ENCODE measurements at regions not wholly inside any gene's neighbourhood (a gene's known extent, or its start where the extent isn't known, plus 50 kb on each side); places are given as distances from the start of the nearest gene placed in this dataset.
A peak's percentile ranks its signal among the peaks of the same experiment; 100 is the strongest.

DNA sequence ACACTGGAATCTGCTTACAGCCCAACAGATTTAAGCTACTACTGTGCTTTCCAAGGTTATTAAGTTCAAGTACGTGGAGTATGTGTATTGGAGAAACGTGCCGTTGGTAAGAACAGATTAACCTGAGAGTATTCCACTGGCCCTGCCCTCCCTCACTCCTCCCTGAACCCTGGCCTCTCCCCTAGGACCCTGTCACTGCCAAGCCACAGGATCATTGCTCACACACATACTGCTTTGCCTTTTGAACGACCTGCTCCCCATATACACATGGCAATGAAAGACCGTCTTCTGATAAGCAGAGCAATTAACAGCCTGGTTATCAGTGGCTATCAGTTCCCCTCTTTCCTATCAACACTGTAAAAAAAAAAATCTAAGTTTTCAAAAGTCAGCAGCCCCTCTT, 458.9 kb upstream of the DYNLRB2 start:
- DNase-seq = no peak

- no peak for DNase-seq
Measured at GRCh38 chr16:80080287-80080851, 460.4 kb upstream of the DYNLRB2 start.

GRCh38 chr16:80079072-80079471, 461.7 kb upstream of the DYNLRB2 start:
- no peak for DNase-seq

DNA sequence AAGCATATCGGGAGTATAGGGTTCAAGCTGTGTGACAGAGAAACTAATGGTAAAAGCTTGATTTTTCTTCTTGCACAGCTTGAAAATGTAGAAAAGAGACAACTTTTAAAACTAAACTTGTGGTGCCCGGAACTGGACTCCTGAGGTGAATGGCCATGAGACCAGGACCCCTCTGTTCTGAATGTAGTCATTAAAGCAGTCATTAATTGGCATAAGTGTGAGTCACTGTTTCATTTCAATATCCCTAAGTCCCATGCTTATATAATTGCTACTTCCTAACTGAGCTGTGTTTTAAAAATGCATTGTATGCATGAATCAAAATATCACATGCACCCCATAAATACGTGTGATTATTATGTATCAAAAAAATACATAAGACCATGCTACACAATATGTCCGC, 463.1 kb upstream of the DYNLRB2 start:
- DNase-seq = no peak

GRCh38 chr16:80074329-80074728, 466.5 kb upstream of the DYNLRB2 start:
- DNase-seq = no peak

DNA sequence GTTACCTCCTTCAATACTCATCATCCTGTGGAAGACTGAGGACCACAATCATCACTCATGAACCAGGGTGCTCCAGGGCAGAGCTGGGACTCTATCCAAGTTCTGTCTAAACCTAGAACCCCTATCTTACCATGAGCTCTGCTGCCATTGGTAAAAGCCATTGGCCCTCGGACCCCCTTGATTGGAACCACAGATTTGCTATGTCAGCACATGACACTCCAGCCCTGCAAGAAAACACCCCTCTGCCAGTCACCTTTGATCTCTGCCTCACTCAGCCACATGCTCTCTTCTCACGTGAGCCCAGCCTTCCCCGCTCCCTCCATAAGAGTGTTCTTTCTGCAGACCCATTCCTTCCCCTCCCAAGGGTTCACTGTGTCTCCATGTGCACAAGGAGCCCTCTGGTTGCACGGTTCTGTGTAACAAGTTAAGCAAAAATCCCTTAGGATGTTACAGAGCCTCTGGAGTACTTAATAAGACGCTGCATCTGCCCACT, 468.8 kb upstream of the DYNLRB2 start:
- DNase-seq = no peak

DNA sequence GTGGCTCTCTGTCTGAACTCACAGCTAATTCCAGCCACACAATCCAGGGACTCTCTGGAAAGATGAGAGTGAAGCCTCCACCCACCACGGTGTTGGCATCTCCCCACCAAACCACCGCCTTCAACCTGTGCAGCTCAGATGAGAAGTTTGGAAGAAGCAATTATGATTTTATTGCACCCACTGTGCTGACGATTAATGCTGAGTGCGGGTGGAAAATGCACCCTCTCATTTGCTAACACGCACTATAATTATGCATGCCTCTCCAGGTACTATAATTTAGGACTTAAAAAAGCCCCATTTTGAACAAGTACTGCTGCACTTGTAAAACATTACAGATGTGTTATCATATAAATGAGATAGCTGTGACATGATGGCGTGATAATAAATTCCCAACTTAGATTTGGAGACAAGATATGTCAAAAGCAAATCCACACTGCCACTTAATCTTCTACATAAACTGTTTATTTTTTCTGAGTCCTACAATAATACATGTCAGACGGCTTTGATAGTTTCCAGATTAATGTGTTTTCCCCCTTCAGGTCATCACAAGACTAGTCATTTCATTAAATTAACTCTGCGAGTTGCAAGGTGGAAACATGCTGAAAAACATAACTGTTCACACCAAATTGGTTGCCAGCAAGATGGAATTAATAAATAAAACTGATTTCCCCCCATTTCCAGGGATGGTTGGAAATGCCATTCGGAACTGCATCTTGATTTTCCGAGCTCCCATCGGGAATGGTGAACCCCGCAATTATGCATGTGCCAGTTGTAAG, 466.5 kb upstream of the MAF start:
- no peak for DNase-seq

- no peak for DNase-seq
Measured at GRCh38 chr16:80065541-80065940, 465.0 kb upstream of the MAF start.

GRCh38 chr16:80063713-80064069, 463.2 kb upstream of the MAF start:
- no peak for DNase-seq

DNA sequence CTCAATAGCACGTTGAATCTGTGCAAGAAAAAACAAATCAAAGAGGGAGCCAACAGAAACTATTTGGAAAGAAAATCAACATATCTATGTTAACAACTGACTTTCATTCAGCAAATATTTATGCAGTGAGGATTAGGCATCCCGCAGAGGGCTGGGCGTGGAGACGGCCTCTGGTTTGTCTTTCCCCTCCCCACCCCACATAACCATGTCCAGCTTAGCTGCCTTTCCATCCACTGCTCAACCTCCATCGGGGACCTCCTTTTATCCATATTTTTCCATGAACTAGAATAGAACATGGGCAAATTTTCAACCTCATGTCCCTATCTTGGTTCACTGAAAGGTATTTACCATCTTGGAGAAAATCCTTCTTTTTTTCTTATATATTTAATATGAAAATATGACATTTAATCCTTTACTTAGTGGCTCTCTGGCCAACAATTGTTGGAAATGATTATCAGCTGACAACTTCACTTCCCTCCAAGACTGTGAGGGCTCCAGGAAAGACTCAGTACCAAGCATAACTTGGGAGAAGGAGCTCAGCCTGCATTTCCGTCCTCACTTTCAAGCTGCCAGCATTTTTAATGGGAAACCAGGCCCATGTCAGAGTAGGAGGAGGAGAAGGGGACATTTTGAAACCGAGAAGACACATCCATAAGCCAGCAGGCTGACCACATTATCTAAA, 462.6 kb upstream of the MAF start:
- peak in 1 of 2 donors; percentile 24 for DNase-seq

DNA sequence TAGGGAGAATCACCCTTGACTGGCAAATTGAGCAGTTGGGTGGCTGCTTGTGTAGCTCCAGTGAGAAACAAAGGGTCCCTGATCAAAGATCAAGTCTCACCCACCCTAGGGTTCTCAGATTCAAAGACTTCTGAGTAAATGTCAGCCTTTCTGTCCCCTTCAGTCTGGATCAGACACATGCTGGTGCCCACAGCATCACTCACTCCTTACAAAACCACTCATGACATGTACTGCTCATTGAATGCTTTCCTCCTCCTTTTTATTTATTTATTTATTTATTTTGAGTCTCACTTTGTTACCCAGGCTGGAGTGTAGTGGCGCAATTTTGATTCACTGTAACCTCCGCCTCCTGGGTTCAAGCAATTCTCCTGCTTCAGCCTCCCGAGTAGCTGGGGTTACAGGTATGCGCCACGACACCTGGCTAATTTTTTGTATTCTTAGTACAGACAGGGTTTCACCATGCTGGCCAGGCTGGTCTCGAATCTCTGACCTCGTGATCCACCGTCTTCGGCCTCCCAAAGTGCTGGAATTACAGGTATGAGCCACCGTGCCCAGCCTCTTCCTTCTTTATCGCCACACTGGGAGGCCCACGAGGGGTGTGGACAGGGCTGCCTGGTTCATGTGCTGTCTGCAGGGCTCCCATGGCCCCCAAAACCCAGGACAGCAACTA, 462.0 kb upstream of the MAF start:
- DNase-seq = no peak

GRCh38 chr16:80060470-80060869, 459.9 kb upstream of the MAF start:
- DNase-seq = no peak

DNA sequence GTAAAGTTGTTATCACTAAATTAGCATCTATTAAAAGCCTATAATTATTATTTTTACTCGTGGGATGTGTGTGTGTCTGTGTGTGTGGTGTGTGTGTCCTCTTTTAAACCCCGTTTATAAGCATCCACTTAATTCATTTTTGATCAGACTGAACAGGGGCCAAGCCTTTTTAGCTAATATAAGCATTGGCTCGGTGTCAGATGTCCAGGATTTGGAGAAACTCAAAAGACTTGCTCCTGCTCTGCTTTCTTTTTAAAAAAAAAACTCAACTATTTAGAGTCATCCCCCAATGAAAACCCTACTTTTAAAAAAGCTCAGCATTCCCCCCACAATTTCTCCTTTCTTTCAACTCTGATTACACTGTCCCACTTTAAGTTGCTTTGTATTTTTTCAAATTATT, 459.3 kb upstream of the MAF start:
- DNase-seq = peak in 1 of 2 donors; percentile 20

DNA sequence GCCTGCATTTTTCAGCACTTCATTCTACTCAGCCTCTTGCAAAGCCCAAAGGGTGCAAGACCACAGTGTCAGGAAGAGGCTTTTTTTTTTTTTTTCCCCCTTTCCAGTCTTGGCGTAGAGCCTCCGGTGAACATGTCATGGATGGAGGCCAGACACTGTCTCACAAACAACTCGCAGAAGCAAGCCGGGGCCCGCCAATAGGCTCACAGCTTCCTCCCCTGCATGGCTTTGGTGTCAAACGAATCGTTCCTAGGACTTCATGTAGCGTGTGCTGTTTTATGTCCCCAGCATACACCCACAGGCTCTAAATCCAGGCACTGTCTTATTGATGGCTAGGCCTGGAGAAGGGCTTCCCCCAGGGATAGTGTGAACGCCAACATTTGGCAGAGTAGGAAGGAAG, 457.7 kb upstream of the MAF start:
- DNase-seq = peak; percentile 88 to 92

- peak in 1 of 2 donors; percentile 28 for DNase-seq
Measured at GRCh38 chr16:80056324-80056723, 455.8 kb upstream of the MAF start.

DNA sequence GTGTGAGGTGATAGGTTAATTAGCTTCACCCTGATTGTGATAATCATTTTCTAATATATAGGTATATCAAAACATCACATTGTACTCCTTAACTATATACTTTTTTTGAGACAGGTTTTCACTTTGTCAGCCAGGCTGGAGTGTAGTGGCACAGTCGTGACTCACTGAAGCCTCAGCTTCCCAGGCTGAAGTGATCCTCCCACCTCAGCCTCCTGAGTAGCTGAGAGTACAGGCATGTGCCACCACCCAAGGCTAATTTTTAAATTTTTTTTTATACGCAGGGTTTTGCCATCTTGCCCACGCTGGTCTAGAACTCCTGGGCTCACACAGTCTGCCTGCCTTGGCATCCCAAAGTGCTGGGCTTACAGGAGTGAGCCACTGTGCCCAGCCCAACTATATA, 455.3 kb upstream of the MAF start:
- DNase-seq = no peak

- no peak for DNase-seq
Measured at GRCh38 chr16:80054647-80055046, 454.1 kb upstream of the MAF start.

DNA sequence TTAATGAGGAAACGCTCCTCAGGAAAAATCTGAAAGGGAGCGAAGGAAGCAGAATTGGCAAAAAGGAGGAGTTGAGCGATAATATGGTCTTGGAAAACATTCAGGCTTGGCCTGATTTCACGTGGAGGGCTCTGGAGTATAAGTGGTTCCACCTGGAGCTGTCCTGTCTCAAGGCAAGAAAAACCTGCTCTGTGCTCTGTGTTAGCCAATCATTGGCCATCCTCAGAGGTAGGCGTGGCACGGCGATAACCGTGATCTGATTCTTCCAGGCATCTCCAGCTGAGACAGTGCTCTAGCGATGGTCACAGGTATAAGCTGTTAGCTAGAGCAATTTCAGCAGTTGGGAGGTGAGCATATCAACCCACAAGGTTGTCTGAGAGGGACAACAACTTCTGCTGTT, 450.5 kb upstream of the MAF start:
- DNase-seq = no peak

- no peak for DNase-seq
Measured at GRCh38 chr16:80048250-80048649, 447.7 kb upstream of the MAF start.

DNA sequence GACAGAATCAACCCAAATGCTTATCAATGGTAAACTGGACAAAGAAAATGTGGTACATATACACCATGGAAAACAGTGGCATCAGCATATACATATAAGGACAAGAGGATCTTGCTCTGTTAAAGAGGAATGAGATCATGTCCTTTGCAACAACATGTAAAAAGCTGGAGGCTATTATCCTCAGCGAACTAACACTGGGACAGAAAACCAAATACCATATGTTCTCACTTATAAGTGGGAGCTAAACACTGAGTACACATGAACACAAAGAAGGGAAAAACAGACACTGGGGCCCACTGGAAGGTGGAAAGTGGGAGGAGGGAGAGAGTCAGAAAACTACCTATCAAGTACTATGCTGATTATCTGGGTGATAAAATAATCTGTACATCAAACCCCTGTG, 447.3 kb upstream of the MAF start:
- no peak for DNase-seq

GRCh38 chr16:80046848-80047247, 446.3 kb upstream of the MAF start:
- DNase-seq = no peak

- no peak for DNase-seq
Measured at GRCh38 chr16:80046261-80046660, 445.7 kb upstream of the MAF start.

DNA sequence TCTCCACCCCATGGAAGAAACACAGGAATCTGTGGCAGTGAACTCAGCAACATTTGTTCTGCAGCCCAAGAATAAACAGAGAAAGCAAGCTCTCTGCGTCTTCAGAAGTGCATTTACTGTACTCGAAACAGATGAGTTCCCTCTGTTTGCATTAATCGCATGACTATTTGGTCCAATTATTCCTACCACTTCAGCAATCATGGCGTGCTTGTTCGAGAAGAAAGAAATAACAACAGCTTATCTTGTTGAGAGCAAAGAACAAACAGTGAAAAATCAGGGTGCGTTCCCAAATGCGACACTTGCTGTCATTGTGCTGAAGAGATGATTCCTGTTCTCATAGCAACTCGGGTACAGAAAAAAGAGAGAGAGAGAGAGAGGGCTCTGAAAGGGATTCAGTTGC, 445.3 kb upstream of the MAF start:
- DNase-seq = no peak

All from right lung (tissue), 2 donors.